ENCODE measurements at regions not wholly inside any gene's neighbourhood (a gene's known extent, or its start where the extent isn't known, plus 50 kb on each side); places are given as distances from the start of the nearest gene placed in this dataset.

- no peak overlapping the region for H3K4me2 ChIP-seq
- no peaks in the 10 kb centered on the region for H3K36me3 ChIP-seq (ENCODE audit: insufficient read depth)
- H3K27ac ChIP-seq, result no peak overlapping the region
- H3K4me3 ChIP-seq (IDR thresholded peaks at IDR 0.05; ENCODE audit: insufficient read depth, low read depth, low read length), result no peak overlapping the region
- no peaks in the 10 kb centered on the region for H3K79me2 ChIP-seq (ENCODE audit: insufficient read depth, low read depth)
- H3K9ac ChIP-seq, result no peak overlapping the region
- no peaks in the 10 kb centered on the region for H3K27me3 ChIP-seq (ENCODE audit: insufficient read depth, low read depth)
- TF ChIP-seq, protein P1, sequence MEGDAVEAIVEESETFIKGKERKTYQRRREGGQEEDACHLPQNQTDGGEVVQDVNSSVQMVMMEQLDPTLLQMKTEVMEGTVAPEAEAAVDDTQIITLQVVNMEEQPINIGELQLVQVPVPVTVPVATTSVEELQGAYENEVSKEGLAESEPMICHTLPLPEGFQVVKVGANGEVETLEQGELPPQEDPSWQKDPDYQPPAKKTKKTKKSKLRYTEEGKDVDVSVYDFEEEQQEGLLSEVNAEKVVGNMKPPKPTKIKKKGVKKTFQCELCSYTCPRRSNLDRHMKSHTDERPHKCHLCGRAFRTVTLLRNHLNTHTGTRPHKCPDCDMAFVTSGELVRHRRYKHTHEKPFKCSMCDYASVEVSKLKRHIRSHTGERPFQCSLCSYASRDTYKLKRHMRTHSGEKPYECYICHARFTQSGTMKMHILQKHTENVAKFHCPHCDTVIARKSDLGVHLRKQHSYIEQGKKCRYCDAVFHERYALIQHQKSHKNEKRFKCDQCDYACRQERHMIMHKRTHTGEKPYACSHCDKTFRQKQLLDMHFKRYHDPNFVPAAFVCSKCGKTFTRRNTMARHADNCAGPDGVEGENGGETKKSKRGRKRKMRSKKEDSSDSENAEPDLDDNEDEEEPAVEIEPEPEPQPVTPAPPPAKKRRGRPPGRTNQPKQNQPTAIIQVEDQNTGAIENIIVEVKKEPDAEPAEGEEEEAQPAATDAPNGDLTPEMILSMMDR (conservative IDR thresholded peaks at IDR 0.05; ENCODE audit: low read depth, low read length), result no peak
- H3K4me1 ChIP-seq (ENCODE audit: low read depth, poor library complexity, severe bottlenecking), result no peaks in the 10 kb centered on the region
- no peak overlapping the region for H2AFZ ChIP-seq (ENCODE audit: low read depth)
- H4K20me1 ChIP-seq (ENCODE audit: insufficient read depth), result no peaks in the 10 kb centered on the region
These were observed 1142.9 kb upstream of the SORCS1 start for GRCh38 chr10:108307250-108307924.

GRCh38 chr10:108303149-108303548 is 1138.6 kb upstream of the SORCS1 start:
- TF ChIP-seq, protein P1 (conservative IDR thresholded peaks at IDR 0.05; ENCODE audit: low read depth, low read length), result no peak
- no peaks in the 10 kb centered on the region for H3K79me2 ChIP-seq (ENCODE audit: insufficient read depth, low read depth)
- H3K4me2 ChIP-seq, result no peak overlapping the region

GRCh38 chr10:108301002-108301401 is 1136.5 kb upstream of the SORCS1 start:
- no peaks in the 10 kb centered on the region for H3K4me1 ChIP-seq (ENCODE audit: low read depth, poor library complexity, severe bottlenecking)
- H3K4me2 ChIP-seq, result no peak overlapping the region
- H3K27me3 ChIP-seq (ENCODE audit: insufficient read depth, low read depth), result no peaks in the 10 kb centered on the region
- H4K20me1 ChIP-seq (ENCODE audit: insufficient read depth), result no peaks in the 10 kb centered on the region
- H3K27ac ChIP-seq, result no peak overlapping the region
- TF ChIP-seq, protein P1 (conservative IDR thresholded peaks at IDR 0.05; ENCODE audit: low read depth, low read length), result no peak
- H2AFZ ChIP-seq (ENCODE audit: low read depth), result no peak overlapping the region
- H3K4me3 ChIP-seq (IDR thresholded peaks at IDR 0.05; ENCODE audit: insufficient read depth, low read depth, low read length), result no peak overlapping the region
- no peak overlapping the region for H3K9ac ChIP-seq
- no peaks in the 10 kb centered on the region for H3K36me3 ChIP-seq (ENCODE audit: insufficient read depth)
- H3K79me2 ChIP-seq (ENCODE audit: insufficient read depth, low read depth), result no peaks in the 10 kb centered on the region

More at GRCh38 chr10:108303149-108303548, 1138.6 kb upstream of the SORCS1 start:
- H3K4me1 ChIP-seq (ENCODE audit: low read depth, poor library complexity, severe bottlenecking), result no peaks in the 10 kb centered on the region
- no peak overlapping the region for H3K27ac ChIP-seq
- no peak overlapping the region for H2AFZ ChIP-seq (ENCODE audit: low read depth)
- no peaks in the 10 kb centered on the region for H3K36me3 ChIP-seq (ENCODE audit: insufficient read depth)
- H3K27me3 ChIP-seq (ENCODE audit: insufficient read depth, low read depth), result no peaks in the 10 kb centered on the region
- H4K20me1 ChIP-seq (ENCODE audit: insufficient read depth), result no peaks in the 10 kb centered on the region
- no peak overlapping the region for H3K4me3 ChIP-seq (IDR thresholded peaks at IDR 0.05; ENCODE audit: insufficient read depth, low read depth, low read length)
- H3K9ac ChIP-seq, result no peak overlapping the region

- no peak overlapping the region for H3K4me2 ChIP-seq
- H4K20me1 ChIP-seq (ENCODE audit: insufficient read depth), result no peaks in the 10 kb centered on the region
- no peaks in the 10 kb centered on the region for H3K79me2 ChIP-seq (ENCODE audit: insufficient read depth, low read depth)
- H3K36me3 ChIP-seq (ENCODE audit: insufficient read depth), result no peaks in the 10 kb centered on the region
- no peak overlapping the region for H3K9ac ChIP-seq
- H3K4me3 ChIP-seq (IDR thresholded peaks at IDR 0.05; ENCODE audit: insufficient read depth, low read depth, low read length), result no peak overlapping the region
- TF ChIP-seq, protein P1 (conservative IDR thresholded peaks at IDR 0.05; ENCODE audit: low read depth, low read length), result no peak
- H3K27ac ChIP-seq, result no peak overlapping the region
- H2AFZ ChIP-seq (ENCODE audit: low read depth), result no peak overlapping the region
- H3K4me1 ChIP-seq (ENCODE audit: low read depth, poor library complexity, severe bottlenecking), result no peaks in the 10 kb centered on the region
- no peaks in the 10 kb centered on the region for H3K27me3 ChIP-seq (ENCODE audit: insufficient read depth, low read depth)
These were observed 1126.3 kb upstream of the SORCS1 start for GRCh38 chr10:108290823-108291222.

All from KMS-11 (cell line).